ENCODE measurements at regions not wholly inside any gene's neighbourhood (a gene's known extent, or its start where the extent isn't known, plus 50 kb on each side); places are given as distances from the start of the nearest gene placed in this dataset.

GRCh38 chr2:39954346-39954745 lies 175.3 kb upstream of the THUMPD2 start:
- H3K36me3 Mint-ChIP-seq, result no peaks in the 10 kb centered on the region
- H3K9me3 Mint-ChIP-seq, result no peaks in the 10 kb centered on the region
- H3K4me3 Mint-ChIP-seq, result no peak overlapping the region
- H3K4me1 Mint-ChIP-seq, result no peaks in the 10 kb centered on the region
- H3K27me3 Mint-ChIP-seq, result no peaks in the 10 kb centered on the region
- no peak overlapping the region for H3K27ac Mint-ChIP-seq

DNA sequence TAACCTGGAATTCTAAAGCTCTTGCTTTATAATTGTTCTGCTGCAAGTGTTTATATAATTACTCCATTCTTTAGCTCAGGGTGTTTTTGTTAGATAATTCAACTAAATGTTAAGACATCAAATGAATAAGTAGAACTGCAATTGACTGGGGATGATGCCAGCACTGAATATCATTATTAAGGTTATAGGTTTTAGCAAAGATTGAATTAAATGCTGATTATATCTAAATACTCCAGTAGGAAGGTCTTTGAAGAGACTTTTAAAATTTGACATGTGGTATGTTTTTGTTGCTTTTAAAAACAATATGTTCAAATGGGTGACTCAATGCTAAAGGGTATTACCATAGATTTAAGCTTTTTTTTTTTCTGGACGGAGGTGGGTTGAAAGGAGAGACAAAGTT lies 170.1 kb upstream of the THUMPD2 start:
- Mint-ChIP-seq H3K27ac (no peak overlapping the region), H3K4me3 (no peak overlapping the region), H3K36me3 (no peaks in the 10 kb centered on the region), H3K9me3 (no peaks in the 10 kb centered on the region), H3K27me3 (peaks cover 3% of the 10 kb centered on the region), H3K4me1 (no peaks in the 10 kb centered on the region)

DNA sequence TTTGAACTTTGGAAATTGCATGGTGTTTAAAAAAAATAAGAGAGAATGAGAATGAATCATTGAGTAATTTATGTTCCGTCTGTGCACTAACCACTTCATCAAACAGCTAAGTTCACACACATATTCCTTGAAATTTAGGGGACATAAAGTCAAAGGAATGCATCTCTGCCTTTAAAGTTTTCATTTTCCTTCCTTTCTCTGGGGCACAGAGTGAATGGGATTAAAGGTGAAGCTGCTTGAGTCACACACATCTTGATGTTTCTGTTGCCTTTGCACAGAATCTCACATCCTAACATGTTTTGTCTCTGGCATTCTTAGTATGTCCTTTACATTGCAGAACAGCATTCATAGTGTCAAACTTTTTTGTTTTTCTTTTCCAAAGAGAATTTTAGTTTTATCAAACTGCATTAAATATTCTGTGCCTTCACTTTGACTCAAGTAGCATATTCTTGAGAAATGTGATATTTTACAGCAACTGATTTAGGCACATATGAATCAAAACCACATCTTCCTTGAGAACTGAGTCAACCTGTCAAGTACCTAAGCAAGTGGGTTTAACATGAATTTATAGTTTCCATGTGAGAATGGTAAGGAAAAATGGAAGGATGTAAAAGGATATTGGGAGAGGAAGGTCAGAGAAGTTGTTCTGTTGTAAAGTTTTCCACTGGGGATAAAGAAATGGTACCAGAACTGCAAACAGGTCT lies 169.1 kb upstream of the THUMPD2 start:
- no peak overlapping the region for H3K4me3 Mint-ChIP-seq
- no peaks in the 10 kb centered on the region for H3K4me1 Mint-ChIP-seq
- no peaks in the 10 kb centered on the region for H3K9me3 Mint-ChIP-seq
- peaks cover 3% of the 10 kb centered on the region for H3K27me3 Mint-ChIP-seq
- H3K36me3 Mint-ChIP-seq, result no peaks in the 10 kb centered on the region
- no peak overlapping the region for H3K27ac Mint-ChIP-seq

GRCh38 chr2:39947294-39948015 lies 168.4 kb upstream of the THUMPD2 start:
- Mint-ChIP-seq H3K9me3 (no peaks in the 10 kb centered on the region), H3K27ac (no peak overlapping the region), H3K4me3 (no peak overlapping the region), H3K27me3 (peaks cover 3% of the 10 kb centered on the region), H3K36me3 (no peaks in the 10 kb centered on the region), H3K4me1 (no peaks in the 10 kb centered on the region)

DNA sequence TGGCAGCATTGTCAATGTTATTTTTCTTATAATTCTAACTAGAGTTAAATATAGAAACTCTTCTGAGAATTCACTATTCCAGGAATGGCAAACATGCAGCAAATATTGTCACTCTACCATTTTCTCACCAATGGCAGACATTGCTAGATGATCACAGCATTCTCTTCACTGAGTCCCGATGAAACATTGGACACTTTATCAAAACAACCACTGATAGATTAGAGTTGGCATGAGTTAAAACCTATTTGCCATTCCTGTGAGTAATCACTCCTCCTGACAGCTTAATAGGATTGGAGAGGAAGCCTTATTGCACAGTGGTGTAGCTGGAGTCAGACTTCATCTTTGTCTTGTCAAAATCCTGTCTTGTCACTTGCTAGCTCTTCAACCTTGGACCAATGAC lies 163.9 kb upstream of the THUMPD2 start:
- H3K36me3 Mint-ChIP-seq, result no peaks in the 10 kb centered on the region
- H3K27ac Mint-ChIP-seq, result no peak overlapping the region
- H3K27me3 Mint-ChIP-seq, result peaks cover 1% of the 10 kb centered on the region
- no peaks in the 10 kb centered on the region for H3K9me3 Mint-ChIP-seq
- H3K4me3 Mint-ChIP-seq, result no peak overlapping the region
- H3K4me1 Mint-ChIP-seq, result no peaks in the 10 kb centered on the region

- Mint-ChIP-seq H3K27me3 (no peaks in the 10 kb centered on the region), H3K27ac (no peak overlapping the region), H3K4me1 (no peaks in the 10 kb centered on the region), H3K9me3 (no peaks in the 10 kb centered on the region), H3K36me3 (no peaks in the 10 kb centered on the region), H3K4me3 (no peak overlapping the region)
Measured at GRCh38 chr2:39938035-39938835, 159.2 kb upstream of the THUMPD2 start.

- H3K27ac Mint-ChIP-seq, result no peak overlapping the region
- H3K4me3 Mint-ChIP-seq, result no peak overlapping the region
- no peaks in the 10 kb centered on the region for H3K9me3 Mint-ChIP-seq
- no peaks in the 10 kb centered on the region for H3K27me3 Mint-ChIP-seq
- H3K36me3 Mint-ChIP-seq, result no peaks in the 10 kb centered on the region
- no peaks in the 10 kb centered on the region for H3K4me1 Mint-ChIP-seq
Measured at GRCh38 chr2:39937621-39938020, 158.6 kb upstream of the THUMPD2 start.

DNA sequence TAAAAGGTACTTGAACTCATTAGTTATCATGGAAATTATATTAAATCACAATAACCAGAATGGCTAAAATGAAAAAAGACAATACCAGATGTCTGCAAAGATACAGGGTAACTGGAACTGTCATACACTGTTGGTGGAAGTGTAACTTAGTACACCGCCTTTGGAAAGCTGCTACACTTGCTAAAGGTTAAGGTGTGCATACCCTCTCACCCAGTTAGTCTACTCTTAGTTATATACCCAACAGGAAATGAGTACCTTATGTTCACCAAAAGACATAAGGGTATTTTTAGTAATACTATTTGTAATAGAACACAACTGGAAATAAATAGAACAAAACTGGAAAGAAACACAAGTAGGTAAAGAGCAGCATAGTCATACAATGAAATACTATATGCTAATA lies 155.8 kb upstream of the THUMPD2 start:
- no peaks in the 10 kb centered on the region for H3K27me3 Mint-ChIP-seq
- no peaks in the 10 kb centered on the region for H3K4me1 Mint-ChIP-seq
- no peak overlapping the region for H3K4me3 Mint-ChIP-seq
- no peaks in the 10 kb centered on the region for H3K36me3 Mint-ChIP-seq
- no peak overlapping the region for H3K27ac Mint-ChIP-seq
- H3K9me3 Mint-ChIP-seq, result no peaks in the 10 kb centered on the region

DNA sequence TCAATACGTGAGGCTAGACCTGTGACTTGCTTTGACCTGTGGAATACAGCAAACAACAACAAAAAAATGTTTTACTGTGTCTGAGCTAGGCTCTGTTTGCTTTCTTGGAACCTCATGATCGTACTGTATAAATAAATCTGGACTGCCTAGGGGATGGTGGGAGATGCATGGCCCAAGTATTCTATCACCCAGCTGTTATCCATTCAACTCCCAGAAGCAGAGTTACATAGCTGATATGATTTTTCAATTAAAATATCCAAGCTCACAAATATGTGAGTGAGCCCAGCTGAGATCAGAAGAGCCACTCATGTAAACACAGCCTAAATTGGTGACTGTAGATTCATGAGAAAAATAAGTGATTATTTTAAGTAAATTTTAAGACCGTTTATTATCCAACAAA lies 154.1 kb upstream of the THUMPD2 start:
- no peaks in the 10 kb centered on the region for H3K9me3 Mint-ChIP-seq
- H3K4me3 Mint-ChIP-seq, result no peak overlapping the region
- no peaks in the 10 kb centered on the region for H3K36me3 Mint-ChIP-seq
- no peaks in the 10 kb centered on the region for H3K4me1 Mint-ChIP-seq
- no peak overlapping the region for H3K27ac Mint-ChIP-seq
- H3K27me3 Mint-ChIP-seq, result no peaks in the 10 kb centered on the region

DNA sequence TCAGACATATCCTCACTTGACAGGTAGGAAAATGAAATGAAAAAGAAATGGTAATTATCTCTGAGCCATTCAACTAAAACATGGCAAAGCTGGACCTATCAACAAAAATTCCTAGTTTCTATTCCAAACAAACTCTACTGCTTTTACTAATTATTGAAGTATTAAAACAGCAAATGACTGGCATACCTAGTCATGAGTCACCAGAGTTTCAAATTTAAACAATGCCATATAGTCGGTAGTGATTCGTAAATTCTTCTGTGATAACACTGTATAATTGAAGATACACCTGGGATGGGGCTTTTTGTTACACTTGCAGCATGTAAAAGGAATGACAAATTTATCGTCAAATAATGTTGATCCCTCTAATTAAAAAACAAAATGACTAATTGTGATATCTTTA lies 153.1 kb upstream of the THUMPD2 start:
- Mint-ChIP-seq H3K27ac (no peak overlapping the region), H3K9me3 (no peaks in the 10 kb centered on the region), H3K4me3 (no peak overlapping the region), H3K27me3 (no peaks in the 10 kb centered on the region), H3K36me3 (no peaks in the 10 kb centered on the region), H3K4me1 (no peaks in the 10 kb centered on the region)

GRCh38 chr2:39930175-39930917 lies 151.3 kb upstream of the THUMPD2 start:
- Mint-ChIP-seq H3K36me3 (no peaks in the 10 kb centered on the region), H3K27me3 (no peaks in the 10 kb centered on the region), H3K4me1 (no peaks in the 10 kb centered on the region), H3K9me3 (no peaks in the 10 kb centered on the region), H3K4me3 (no peak overlapping the region), H3K27ac (no peak overlapping the region)

GRCh38 chr2:39929531-39929930 lies 150.5 kb upstream of the THUMPD2 start:
- H3K27me3 Mint-ChIP-seq, result no peaks in the 10 kb centered on the region
- H3K9me3 Mint-ChIP-seq, result no peaks in the 10 kb centered on the region
- H3K27ac Mint-ChIP-seq, result no peak overlapping the region
- no peaks in the 10 kb centered on the region for H3K4me1 Mint-ChIP-seq
- no peaks in the 10 kb centered on the region for H3K36me3 Mint-ChIP-seq
- H3K4me3 Mint-ChIP-seq, result no peak overlapping the region

DNA sequence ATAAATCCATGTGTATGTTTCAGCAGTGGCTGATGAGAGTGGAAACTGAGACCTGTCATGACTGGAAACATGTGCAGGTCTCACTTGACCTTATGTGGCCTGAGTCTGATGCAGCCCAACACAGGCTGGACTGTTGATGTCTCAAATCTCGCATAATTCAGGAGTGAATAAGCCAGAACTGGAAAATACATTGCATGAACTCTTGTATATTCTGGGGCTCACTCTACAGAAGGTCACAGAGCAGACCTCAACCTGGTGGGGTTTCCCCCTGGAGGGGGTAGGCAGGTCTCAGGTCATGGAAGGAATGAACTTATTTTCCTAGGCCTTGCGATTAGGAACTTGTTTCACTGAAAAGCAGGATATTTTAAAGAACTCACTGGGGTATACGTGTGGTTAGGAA lies 146.3 kb upstream of the THUMPD2 start:
- Mint-ChIP-seq H3K9me3 (no peaks in the 10 kb centered on the region), H3K27me3 (peaks cover 4% of the 10 kb centered on the region), H3K4me1 (no peaks in the 10 kb centered on the region), H3K36me3 (no peaks in the 10 kb centered on the region), H3K4me3 (no peak overlapping the region), H3K27ac (no peak overlapping the region)

GRCh38 chr2:39923455-39923854 lies 144.4 kb upstream of the THUMPD2 start:
- H3K27me3 Mint-ChIP-seq, result peaks cover 6% of the 10 kb centered on the region
- no peak overlapping the region for H3K4me3 Mint-ChIP-seq
- H3K9me3 Mint-ChIP-seq, result no peaks in the 10 kb centered on the region
- H3K36me3 Mint-ChIP-seq, result no peaks in the 10 kb centered on the region
- no peaks in the 10 kb centered on the region for H3K4me1 Mint-ChIP-seq
- H3K27ac Mint-ChIP-seq, result no peak overlapping the region

DNA sequence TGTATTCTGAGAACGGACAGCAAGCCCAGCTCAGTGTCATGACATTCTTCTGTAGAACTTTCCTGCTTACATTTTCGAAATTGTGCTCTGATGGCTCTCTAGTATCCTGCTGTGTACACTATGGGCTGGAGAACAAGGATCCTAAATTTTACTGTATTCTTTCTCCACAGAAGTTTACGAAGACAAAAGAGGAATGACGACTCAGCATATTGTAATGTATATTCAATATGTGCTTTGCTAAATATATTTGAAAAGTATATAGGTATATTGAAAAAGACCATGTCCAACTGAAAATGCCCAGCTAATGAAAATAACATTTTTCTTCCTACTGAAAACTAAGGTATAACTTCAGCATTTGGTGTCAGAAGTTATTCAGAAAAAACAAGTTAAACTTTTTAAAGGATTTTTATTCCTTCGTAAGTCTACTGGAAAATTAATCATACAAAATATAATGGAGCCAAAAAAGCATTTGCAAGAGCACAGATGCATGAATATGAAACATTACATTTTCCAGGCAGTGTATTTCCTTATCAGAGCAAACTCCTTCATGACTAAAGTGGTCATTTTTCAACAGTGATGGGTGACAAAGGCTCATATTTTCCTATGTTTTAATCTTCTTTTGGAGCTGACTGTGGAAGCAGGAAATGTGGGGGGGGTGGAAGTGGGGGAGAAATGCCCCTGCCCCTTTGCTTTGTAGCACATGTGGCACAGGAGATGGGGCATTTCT lies 143.8 kb upstream of the THUMPD2 start:
- Mint-ChIP-seq H3K4me3 (no peak overlapping the region), H3K9me3 (no peaks in the 10 kb centered on the region), H3K27me3 (peaks cover 6% of the 10 kb centered on the region), H3K36me3 (no peaks in the 10 kb centered on the region), H3K27ac (no peak overlapping the region), H3K4me1 (no peaks in the 10 kb centered on the region)

Measured in activated naive CD4-positive, alpha-beta T cell treated with anti-CD3 and anti-CD28 coated beads, Interleukin-2, amount 50 U/mL, for 24 hours (primary cell).